Skeletal muscle tissue (tissue), 3 donors: ENCODE measurements at regions not wholly inside any gene's neighbourhood (a gene's known extent, or its start where the extent isn't known, plus 50 kb on each side); places are given as distances from the start of the nearest gene placed in this dataset.

Experiments used
- H3K27ac ChIP-seq: one replicate; pipeline ENCODE4 v1.7.0; 2013; ENCODE audit warnings: mild to moderate bottlenecking, low read depth, low read length, inconsistent platforms
- H3K27me3 ChIP-seq, 3 donors: one replicate each; pipeline ENCODE4 v1.7.0; 2013; ENCODE audit warnings: low read length in 3 of 3; ENCODE audit not compliant: control insufficient read depth in 3 of 3, insufficient read depth in 3 of 3
- H3K36me3 ChIP-seq, 3 donors: one replicate each; pipeline ENCODE4 v1.7.0; 2013; ENCODE audit warnings: low read length in 3 of 3; ENCODE audit not compliant: control insufficient read depth in 3 of 3, insufficient read depth in 3 of 3
- H3K4me1 ChIP-seq, 3 donors: one replicate each; pipeline ENCODE4 v1.7.0; 2013; ENCODE audit warnings: low read length in 3 of 3, mild to moderate bottlenecking in 3 of 3; ENCODE audit not compliant: control insufficient read depth in 3 of 3, insufficient read depth in 3 of 3
- H3K4me3 ChIP-seq, 3 donors: one replicate each; pipeline ENCODE4 v1.7.0; 2013; ENCODE audit warnings: low read length in 3 of 3
- H3K9ac ChIP-seq, 3 donors: one replicate each; pipeline ENCODE4 v1.7.0; 2013; ENCODE audit warnings: low read length in 3 of 3, mild to moderate bottlenecking in 3 of 3, moderate library complexity in 2 of 3, low read depth in 1 of 3
- H3K9me3 ChIP-seq, 3 donors: one replicate each; pipeline ENCODE4 v1.7.0; 2013; ENCODE audit warnings: low read length in 3 of 3; ENCODE audit not compliant: control insufficient read depth in 3 of 3
- donor health status: Osteomylitis.

DNA sequence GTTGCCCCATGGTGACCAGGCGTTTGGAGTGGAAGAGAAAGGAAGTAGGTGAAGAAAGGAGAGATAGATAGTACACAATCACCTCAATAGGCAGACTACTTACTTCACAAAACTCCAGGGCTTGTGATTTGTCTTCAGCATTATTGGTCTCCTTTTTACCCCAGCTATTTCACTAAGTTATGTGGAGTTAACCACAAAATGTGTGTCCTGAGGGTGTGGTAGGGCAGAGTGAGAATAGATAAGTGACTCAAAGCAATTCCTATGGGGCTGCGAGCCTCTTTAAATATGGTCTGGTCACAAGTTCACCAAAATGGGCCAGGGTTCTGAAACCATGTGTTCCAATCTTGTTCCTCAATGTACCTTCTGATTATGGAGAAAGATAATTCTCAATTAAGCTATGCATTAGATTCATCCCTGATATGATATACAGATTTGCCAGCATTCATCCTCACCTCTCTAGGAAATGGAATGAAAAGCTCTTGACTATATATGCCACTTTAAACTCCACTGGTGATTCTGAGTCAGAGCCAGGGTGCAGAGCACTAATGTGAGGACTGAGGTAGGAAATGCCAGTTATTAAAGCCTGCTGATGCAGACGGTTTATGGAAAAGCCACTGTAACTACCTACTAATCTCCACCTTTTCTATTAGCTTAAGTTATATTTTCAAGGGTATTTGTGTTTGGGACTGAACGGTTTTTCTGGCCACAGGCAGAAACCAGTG is 310.6 kb upstream of the MANEA start:
- no peaks in the 10 kb centered on the region for H3K4me1 ChIP-seq
- no peaks in the 10 kb centered on the region for H3K9me3 ChIP-seq
- no peaks in the 10 kb centered on the region for H3K36me3 ChIP-seq
- H3K27ac ChIP-seq = no peak overlapping the region
- H3K9ac ChIP-seq = no peak overlapping the region
- no peak overlapping the region for H3K4me3 ChIP-seq
- no peaks in the 10 kb centered on the region for H3K27me3 ChIP-seq

DNA sequence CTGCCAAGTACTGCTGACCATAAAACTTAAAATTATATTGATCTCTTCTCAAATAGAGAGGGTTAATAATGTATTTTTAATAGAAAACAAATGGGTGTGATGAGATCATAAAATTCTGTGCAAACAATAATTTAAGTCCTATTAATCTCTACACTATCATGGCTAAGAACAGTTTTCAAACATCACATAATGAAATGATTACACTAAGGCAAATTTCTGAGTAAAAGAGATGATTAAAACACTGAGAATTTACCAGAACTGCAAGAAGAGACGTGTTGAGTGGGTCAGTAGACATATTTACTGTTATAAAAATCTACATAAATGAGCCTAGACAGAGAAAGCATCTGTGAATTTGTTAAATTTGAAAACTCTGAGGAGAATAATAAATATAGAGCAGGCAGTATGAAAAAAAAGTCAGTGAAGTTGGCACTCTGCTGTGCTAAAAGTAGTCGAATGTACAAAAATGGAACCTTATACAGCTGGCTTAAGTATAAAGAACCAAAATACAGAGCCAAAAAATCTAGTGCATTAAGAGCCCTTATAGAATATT is 302.6 kb upstream of the MANEA start:
- H3K27ac ChIP-seq = no peak overlapping the region
- H3K4me1 ChIP-seq = no peaks in the 10 kb centered on the region
- H3K9me3 ChIP-seq = no peaks in the 10 kb centered on the region
- H3K4me3 ChIP-seq = no peak overlapping the region
- no peaks in the 10 kb centered on the region for H3K36me3 ChIP-seq
- no peaks in the 10 kb centered on the region for H3K27me3 ChIP-seq
- H3K9ac ChIP-seq = no peak overlapping the region

DNA sequence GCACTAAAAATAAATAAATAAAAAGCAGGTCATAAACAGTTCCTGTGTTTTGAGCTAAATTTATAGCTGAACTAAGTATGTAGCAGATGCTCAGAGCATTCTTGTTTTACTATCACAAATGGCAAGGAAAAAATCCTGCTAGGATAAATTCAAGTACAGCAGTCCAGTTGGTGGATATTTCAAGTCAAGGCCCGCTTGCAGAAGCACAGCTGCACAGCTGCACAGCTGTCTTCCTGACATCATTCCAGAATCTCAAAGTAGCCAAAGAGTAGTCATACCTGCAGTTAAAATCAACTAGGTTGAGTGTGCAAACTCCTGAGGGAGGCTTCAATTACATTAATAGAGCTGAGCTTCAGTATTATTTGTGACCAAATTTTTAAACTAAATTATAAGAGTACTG is 297.7 kb upstream of the MANEA start:
- H3K9me3 ChIP-seq = no peaks in the 10 kb centered on the region
- no peaks in the 10 kb centered on the region for H3K36me3 ChIP-seq
- H3K4me3 ChIP-seq = no peak overlapping the region

DNA sequence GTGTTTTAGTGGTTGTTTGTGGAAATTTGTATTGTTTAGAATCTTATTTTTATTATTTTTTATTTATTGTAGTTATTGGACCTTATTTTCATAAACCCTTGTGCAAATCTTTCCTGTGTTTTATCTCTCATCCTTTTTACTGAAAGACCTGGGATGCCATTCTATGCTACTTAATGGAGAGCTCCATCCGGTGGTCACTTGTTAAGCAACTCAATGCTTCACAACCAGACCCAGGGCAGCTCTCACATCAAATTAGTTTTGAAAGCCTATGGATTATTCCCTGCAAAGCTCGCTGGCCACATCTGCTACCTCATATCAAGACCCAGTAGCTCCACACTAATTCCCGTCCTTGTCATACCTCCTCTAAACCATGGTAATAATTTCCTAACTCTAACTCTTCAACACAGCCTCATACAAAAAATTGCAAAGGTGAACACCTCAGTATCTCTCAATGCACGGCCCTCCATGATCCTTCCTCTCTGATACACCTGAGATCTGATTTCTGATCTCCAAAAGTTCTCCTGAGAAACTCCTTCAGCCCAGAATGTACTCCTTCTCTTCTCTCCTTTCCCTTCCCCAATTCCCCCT is 296.6 kb upstream of the MANEA start:
- no peaks in the 10 kb centered on the region for H3K9me3 ChIP-seq
- no peak overlapping the region for H3K27ac ChIP-seq

More for the DNA sequence above, 297.7 kb upstream of the MANEA start:
- Histone ChIP-seq H3K9ac (no peak overlapping the region), H3K4me1 (no peaks in the 10 kb centered on the region), H3K27ac (no peak overlapping the region), H3K27me3 (no peaks in the 10 kb centered on the region)

DNA sequence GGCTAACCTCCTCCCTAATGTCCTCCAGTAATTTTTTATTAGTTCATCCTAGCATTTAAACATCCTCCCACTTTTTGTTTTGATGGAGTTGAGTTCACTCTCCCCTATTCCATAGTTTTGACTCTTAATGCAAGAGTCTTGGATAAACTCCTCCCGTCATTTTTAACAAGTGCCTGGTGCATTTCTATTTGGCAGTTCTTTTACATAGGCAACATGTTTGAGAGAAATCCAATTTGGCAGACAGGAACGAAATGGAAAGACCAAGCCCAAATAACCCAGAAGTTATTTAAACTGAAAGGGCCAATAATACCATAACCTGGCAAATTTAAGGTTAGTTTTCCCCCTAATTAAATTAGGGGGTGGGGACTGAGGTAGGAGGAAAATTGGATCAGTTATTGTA is 291.5 kb upstream of the MANEA start:
- H3K36me3 ChIP-seq = no peaks in the 10 kb centered on the region
- no peak overlapping the region for H3K27ac ChIP-seq
- no peaks in the 10 kb centered on the region for H3K9me3 ChIP-seq
- H3K27me3 ChIP-seq = no peaks in the 10 kb centered on the region
- no peak overlapping the region for H3K9ac ChIP-seq
- H3K4me1 ChIP-seq = no peaks in the 10 kb centered on the region
- no peak overlapping the region for H3K4me3 ChIP-seq

More for the DNA sequence above, 296.6 kb upstream of the MANEA start:
- no peaks in the 10 kb centered on the region for H3K27me3 ChIP-seq
- no peaks in the 10 kb centered on the region for H3K36me3 ChIP-seq
- H3K4me3 ChIP-seq = no peak overlapping the region
- H3K4me1 ChIP-seq = no peaks in the 10 kb centered on the region
- H3K9ac ChIP-seq = no peak overlapping the region

DNA sequence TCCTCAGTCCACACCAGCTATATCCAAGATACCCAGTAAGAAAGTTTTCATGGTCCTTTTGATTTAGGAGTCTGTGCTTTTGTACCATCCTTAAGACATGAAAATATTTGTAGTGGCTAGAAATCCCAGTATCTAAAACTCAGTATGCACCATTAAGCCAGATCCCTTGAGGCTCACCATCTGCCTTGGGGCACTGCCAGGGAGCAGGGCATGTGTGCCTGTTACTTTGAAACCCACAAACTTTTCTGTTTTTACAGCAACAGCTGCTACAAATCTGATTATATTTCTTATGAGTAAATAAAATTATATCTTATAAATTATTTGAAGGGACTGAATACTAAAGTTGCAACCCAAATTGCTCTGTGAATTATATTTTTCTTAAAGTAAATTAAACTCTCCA is 290.5 kb upstream of the MANEA start:
- H3K36me3 ChIP-seq = no peaks in the 10 kb centered on the region
- H3K4me1 ChIP-seq = no peaks in the 10 kb centered on the region
- H3K27me3 ChIP-seq = no peaks in the 10 kb centered on the region
- no peak overlapping the region for H3K4me3 ChIP-seq
- no peaks in the 10 kb centered on the region for H3K9me3 ChIP-seq
- no peak overlapping the region for H3K27ac ChIP-seq
- H3K9ac ChIP-seq = no peak overlapping the region

DNA sequence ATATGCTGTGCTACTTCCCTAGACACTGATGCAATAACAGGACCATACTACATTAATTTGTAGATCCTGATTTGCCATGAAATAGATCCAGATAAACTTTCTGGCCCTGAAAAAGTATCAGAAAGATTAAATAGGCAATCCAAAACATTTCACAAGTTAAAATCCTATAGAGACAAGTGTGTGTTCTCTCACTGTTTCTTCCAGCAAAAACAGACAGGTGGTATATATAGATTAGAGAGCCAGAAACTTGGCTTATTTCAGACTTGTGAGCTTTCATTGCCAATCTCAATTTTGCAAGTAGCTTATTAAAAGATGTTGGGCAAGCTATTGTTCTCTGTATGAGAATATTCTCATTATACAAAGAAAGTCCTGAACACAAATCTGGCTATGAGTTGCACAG is 289.1 kb upstream of the MANEA start:
- H3K4me3 ChIP-seq = no peak overlapping the region
- no peak overlapping the region for H3K27ac ChIP-seq
- no peaks in the 10 kb centered on the region for H3K27me3 ChIP-seq
- no peaks in the 10 kb centered on the region for H3K36me3 ChIP-seq
- H3K4me1 ChIP-seq = no peaks in the 10 kb centered on the region
- H3K9me3 ChIP-seq = no peaks in the 10 kb centered on the region
- no peak overlapping the region for H3K9ac ChIP-seq

DNA sequence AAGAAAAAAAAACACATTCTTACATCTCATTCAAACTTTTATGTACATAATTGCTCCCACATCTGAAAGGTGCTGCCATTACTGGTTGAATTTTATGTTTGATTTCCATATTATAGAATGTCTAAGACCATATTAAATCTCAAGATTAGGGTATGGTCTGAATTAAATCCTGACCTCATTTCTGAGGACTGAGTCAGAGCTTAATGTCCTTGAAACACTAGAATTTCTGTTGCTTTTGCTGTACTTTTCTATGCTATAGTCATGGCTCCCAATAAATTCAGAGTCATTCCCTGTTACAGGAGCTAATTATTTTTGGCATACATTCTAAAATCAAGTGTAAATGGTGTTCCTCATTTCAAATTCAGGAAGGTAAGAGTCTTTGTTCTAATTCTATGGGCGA is 285.3 kb upstream of the MANEA start:
- Histone ChIP-seq H3K9ac (no peak overlapping the region), H3K27ac (no peak overlapping the region), H3K4me1 (no peaks in the 10 kb centered on the region), H3K27me3 (no peaks in the 10 kb centered on the region), H3K36me3 (no peaks in the 10 kb centered on the region), H3K4me3 (no peak overlapping the region), H3K9me3 (no peaks in the 10 kb centered on the region)

DNA sequence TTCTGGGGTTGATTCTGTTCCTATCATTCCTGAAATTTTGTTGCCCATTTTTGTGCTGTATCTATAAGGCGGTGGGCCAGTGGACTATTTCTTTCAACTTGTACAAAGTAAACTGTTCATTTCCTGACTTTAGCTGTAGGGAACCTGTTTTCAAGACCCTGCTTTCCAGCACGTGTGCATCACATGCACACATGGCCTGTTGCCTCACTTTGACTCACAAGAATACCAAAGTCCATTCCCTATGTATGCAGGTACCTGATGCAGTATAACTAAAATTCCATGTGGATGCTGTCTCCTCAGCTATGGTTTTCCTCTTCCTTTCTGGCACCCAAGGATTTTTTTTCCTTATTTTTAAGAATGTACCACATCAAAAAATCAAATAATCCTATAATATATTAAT is 284.1 kb upstream of the MANEA start:
- no peaks in the 10 kb centered on the region for H3K36me3 ChIP-seq
- no peak overlapping the region for H3K27ac ChIP-seq
- no peaks in the 10 kb centered on the region for H3K4me1 ChIP-seq
- no peak overlapping the region for H3K9ac ChIP-seq
- no peak overlapping the region for H3K4me3 ChIP-seq
- no peaks in the 10 kb centered on the region for H3K9me3 ChIP-seq
- no peaks in the 10 kb centered on the region for H3K27me3 ChIP-seq

DNA sequence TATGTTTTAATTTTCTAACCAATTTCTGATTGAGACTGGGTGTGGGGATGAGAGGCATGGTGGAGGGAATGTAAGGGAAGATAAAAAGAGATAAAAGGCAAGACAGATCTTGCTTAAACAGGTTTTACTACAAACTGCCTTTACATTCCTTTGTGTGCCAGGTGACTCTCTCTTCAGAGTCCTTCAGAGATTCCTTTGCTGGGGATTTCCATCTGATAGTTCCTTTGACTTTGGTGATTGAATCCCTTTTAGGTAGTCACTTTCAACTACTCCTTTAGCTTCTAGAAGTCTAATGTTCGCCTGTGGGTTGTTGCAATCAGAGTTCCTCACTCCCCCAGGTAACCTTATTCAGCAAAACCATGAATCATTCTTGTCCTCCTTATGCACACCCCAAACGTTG is 283.3 kb upstream of the MANEA start:
- no peaks in the 10 kb centered on the region for H3K36me3 ChIP-seq
- H3K27ac ChIP-seq = no peak overlapping the region
- no peaks in the 10 kb centered on the region for H3K27me3 ChIP-seq
- H3K9me3 ChIP-seq = no peaks in the 10 kb centered on the region
- H3K9ac ChIP-seq = no peak overlapping the region
- no peak overlapping the region for H3K4me3 ChIP-seq
- no peaks in the 10 kb centered on the region for H3K4me1 ChIP-seq
